ENCODE measurements at regions not wholly inside any gene's neighbourhood (a gene's known extent, or its start where the extent isn't known, plus 50 kb on each side); places are given as distances from the start of the nearest gene placed in this dataset.

- Histone ChIP-seq H3K9me3 (ENCODE audit: control insufficient read depth, insufficient read depth, low read length) (peaks cover 2% of the 10 kb centered on the region), H3K27me3 (ENCODE audit: control insufficient read depth, insufficient read depth, low read length) (no peaks in the 10 kb centered on the region), H3K36me3 (ENCODE audit: control insufficient read depth, insufficient read depth, low read length) (no peaks in the 10 kb centered on the region), H3K27ac (ENCODE audit: low read length) (no peak overlapping the region), H3K4me1 (ENCODE audit: control insufficient read depth, insufficient read depth, low read length) (no peaks in the 10 kb centered on the region), H3K4me3 (ENCODE audit: low read length) (no peak overlapping the region)
- H3K36me3 Mint-ChIP-seq: peaks cover 9% of the 10 kb centered on the region
- H3K27ac Mint-ChIP-seq: no peak overlapping the region
- H3K27me3 Mint-ChIP-seq (ENCODE audit: low read depth in 2 of 2): no peaks in the 10 kb centered on the region
- peaks cover 5 to 13% of the 10 kb centered on the region in 2 donors for H3K9me3 Mint-ChIP-seq
- no peak for TF ChIP-seq CTCF (IDR thresholded peaks at IDR 0.05)
- DNase-seq (no peak), ATAC-seq (no peak)
- no peaks in the 10 kb centered on the region for H3K4me1 Mint-ChIP-seq
- H3K4me3 Mint-ChIP-seq: no peak overlapping the region
- WGBS (ENCODE audit: insufficient coverage): 97% methylated on average over 6 of the region's 6 CpGs
- intact Hi-C loops (cut with micrococcal nuclease): no loop called here
Observed at GRCh38 chr18:65544701-65545100, 206.1 kb upstream of the CDH7 start.

GRCh38 chr18:65527879-65528633 is 222.8 kb upstream of the CDH7 start:
- no peaks in the 10 kb centered on the region for H3K4me1 ChIP-seq (ENCODE audit: control insufficient read depth, insufficient read depth, low read length)
- H3K9me3 Mint-ChIP-seq: peaks cover 14 to 17% of the 10 kb centered on the region in 2 donors
- TF ChIP-seq CTCF (IDR thresholded peaks at IDR 0.05): no peak
- no peak overlapping the region for H3K4me3 Mint-ChIP-seq
- WGBS (ENCODE audit: insufficient coverage): 81% methylated on average over 1 of the region's 4 CpGs
- no peak for DNase-seq
- no peaks in the 10 kb centered on the region for H3K4me1 Mint-ChIP-seq
- no peak for ATAC-seq
- H3K27ac ChIP-seq (ENCODE audit: low read length): no peak overlapping the region
- H3K27ac Mint-ChIP-seq: no peak overlapping the region
- intact Hi-C loops (cut with micrococcal nuclease): no loop called here
- H3K27me3 ChIP-seq (ENCODE audit: control insufficient read depth, insufficient read depth, low read length): no peaks in the 10 kb centered on the region
- H3K36me3 Mint-ChIP-seq: no peaks in the 10 kb centered on the region
- peaks cover 7% of the 10 kb centered on the region for H3K9me3 ChIP-seq (ENCODE audit: control insufficient read depth, insufficient read depth, low read length)
- H3K36me3 ChIP-seq (ENCODE audit: control insufficient read depth, insufficient read depth, low read length): no peaks in the 10 kb centered on the region
- H3K27me3 Mint-ChIP-seq (ENCODE audit: low read depth in 2 of 2): no peaks in the 10 kb centered on the region
- H3K4me3 ChIP-seq (ENCODE audit: low read length): no peak overlapping the region

GRCh38 chr18:65526099-65526498 is 224.7 kb upstream of the CDH7 start:
- Histone ChIP-seq H3K27ac (ENCODE audit: low read length) (no peak overlapping the region), H3K27me3 (ENCODE audit: control insufficient read depth, insufficient read depth, low read length) (no peaks in the 10 kb centered on the region), H3K4me1 (ENCODE audit: control insufficient read depth, insufficient read depth, low read length) (no peaks in the 10 kb centered on the region), H3K9me3 (ENCODE audit: control insufficient read depth, insufficient read depth, low read length) (peaks cover 8% of the 10 kb centered on the region), H3K4me3 (ENCODE audit: low read length) (no peak overlapping the region), H3K36me3 (ENCODE audit: control insufficient read depth, insufficient read depth, low read length) (no peaks in the 10 kb centered on the region)
- Mint-ChIP-seq H3K9me3 (peaks cover 12 to 13% of the 10 kb centered on the region in 2 donors), H3K36me3 (no peaks in the 10 kb centered on the region), H3K27ac (no peak overlapping the region), H3K4me3 (no peak overlapping the region), H3K27me3 (ENCODE audit: low read depth in 2 of 2) (no peaks in the 10 kb centered on the region), H3K4me1 (no peaks in the 10 kb centered on the region)
- no peak for ATAC-seq
- intact Hi-C loops (cut with micrococcal nuclease): no loop called here
- WGBS (ENCODE audit: insufficient coverage): no CpG with 5 or more reads among the region's 1 CpG
- DNase-seq: no peak
- TF ChIP-seq CTCF (IDR thresholded peaks at IDR 0.05): no peak

- intact Hi-C loops (cut with micrococcal nuclease): no loop called here
- Histone ChIP-seq H3K27ac (ENCODE audit: low read length) (no peak overlapping the region), H3K4me1 (ENCODE audit: control insufficient read depth, insufficient read depth, low read length) (no peaks in the 10 kb centered on the region), H3K36me3 (ENCODE audit: control insufficient read depth, insufficient read depth, low read length) (no peaks in the 10 kb centered on the region), H3K27me3 (ENCODE audit: control insufficient read depth, insufficient read depth, low read length) (no peaks in the 10 kb centered on the region), H3K4me3 (ENCODE audit: low read length) (no peak overlapping the region), H3K9me3 (ENCODE audit: control insufficient read depth, insufficient read depth, low read length) (peaks cover 8% of the 10 kb centered on the region)
- no peak for ATAC-seq
- Mint-ChIP-seq H3K4me1 (no peaks in the 10 kb centered on the region), H3K36me3 (no peaks in the 10 kb centered on the region), H3K9me3 (peaks cover 11 to 13% of the 10 kb centered on the region in 2 donors), H3K27ac (no peak overlapping the region), H3K4me3 (no peak overlapping the region), H3K27me3 (ENCODE audit: low read depth in 2 of 2) (no peaks in the 10 kb centered on the region)
- no peak for DNase-seq
- WGBS (ENCODE audit: insufficient coverage): 92% methylated on average over 3 of the region's 3 CpGs
- TF ChIP-seq CTCF (IDR thresholded peaks at IDR 0.05): no peak
Observed at GRCh38 chr18:65523461-65523860, 227.4 kb upstream of the CDH7 start.

Measured in natural killer cell (primary cell).